ENCODE measurements at regions not wholly inside any gene's neighbourhood (a gene's known extent, or its start where the extent isn't known, plus 50 kb on each side); places are given as distances from the start of the nearest gene placed in this dataset.

GRCh38 chr5:116799401-116799800 lies 224.8 kb upstream of the SEMA6A start:
- Histone ChIP-seq H3K4me3 (replicated peaks in 1 of 3; ENCODE audit: insufficient read depth in 1 of 3, low read depth in 1 of 3, low read length in 3 of 3) (no peak overlapping the region), H3K9me3 (replicated peaks; ENCODE audit: control insufficient read depth, insufficient read depth, low read length) (no peaks in the 10 kb centered on the region), H3K4me1 (ENCODE audit: control insufficient read depth, extremely low read depth, insufficient read depth, low read length) (no peaks in the 10 kb centered on the region), H3K79me2 (ENCODE audit: control insufficient read depth, insufficient read depth, low read length) (no peaks in the 10 kb centered on the region), H2AFZ (ENCODE audit: low read depth, low read length) (no peak overlapping the region), H3K27me3 (ENCODE audit: control insufficient read depth in 2 of 2, insufficient read depth in 2 of 2, low read length in 2 of 2) (no peaks in the 10 kb centered on the region), H3K36me3 (ENCODE audit: control insufficient read depth in 2 of 2, extremely low read depth in 1 of 2, insufficient read depth in 2 of 2, low read length in 2 of 2) (no peaks in the 10 kb centered on the region), H3K4me2 (ENCODE audit: insufficient read depth, low read length) (no peak overlapping the region), H4K20me1 (replicated peaks; ENCODE audit: control insufficient read depth, extremely low read depth, insufficient read depth, low read length) (no peaks in the 10 kb centered on the region), H3K9ac (replicated peaks; ENCODE audit: extremely low read depth, insufficient read depth, low read length) (no peak overlapping the region), H3K27ac (ENCODE audit: insufficient read depth, low read depth, low read length) (no peak overlapping the region), H3K9me1 (replicated peaks; ENCODE audit: control insufficient read depth, extremely low read depth, insufficient read depth, low read length) (no peaks in the 10 kb centered on the region)
- POLR2A ChIA-PET: no interaction called here
- intact Hi-C loops (cut with micrococcal nuclease): no loop called here
- BruUV-seq (replicated peaks): no TSS peak
- TF ChIP-seq POLR2A (IDR thresholded peaks at IDR 0.05; ENCODE audit: low read depth, low read length) (no peak), MAX (IDR thresholded peaks at IDR 0.05; ENCODE audit: insufficient read depth, insufficient read length) (no peak), MYC (IDR thresholded peaks at IDR 0.05; ENCODE audit: low read depth, low read length) (no peak), FOS (IDR thresholded peaks at IDR 0.05; ENCODE audit: borderline replicate concordance, insufficient read depth, low read length) (no peak), POLR2AphosphoS5 (IDR thresholded peaks at IDR 0.05; ENCODE audit: insufficient read depth, low read depth, low read length) (no peak), JUN (IDR thresholded peaks at IDR 0.05; ENCODE audit: borderline replicate concordance, insufficient read depth, insufficient read length, low read depth) (no peak), GATA2 (IDR thresholded peaks at IDR 0.05; ENCODE audit: insufficient read depth, insufficient read length, low read depth, low read length) (no peak)
- TF ChIP-seq, protein P1, sequence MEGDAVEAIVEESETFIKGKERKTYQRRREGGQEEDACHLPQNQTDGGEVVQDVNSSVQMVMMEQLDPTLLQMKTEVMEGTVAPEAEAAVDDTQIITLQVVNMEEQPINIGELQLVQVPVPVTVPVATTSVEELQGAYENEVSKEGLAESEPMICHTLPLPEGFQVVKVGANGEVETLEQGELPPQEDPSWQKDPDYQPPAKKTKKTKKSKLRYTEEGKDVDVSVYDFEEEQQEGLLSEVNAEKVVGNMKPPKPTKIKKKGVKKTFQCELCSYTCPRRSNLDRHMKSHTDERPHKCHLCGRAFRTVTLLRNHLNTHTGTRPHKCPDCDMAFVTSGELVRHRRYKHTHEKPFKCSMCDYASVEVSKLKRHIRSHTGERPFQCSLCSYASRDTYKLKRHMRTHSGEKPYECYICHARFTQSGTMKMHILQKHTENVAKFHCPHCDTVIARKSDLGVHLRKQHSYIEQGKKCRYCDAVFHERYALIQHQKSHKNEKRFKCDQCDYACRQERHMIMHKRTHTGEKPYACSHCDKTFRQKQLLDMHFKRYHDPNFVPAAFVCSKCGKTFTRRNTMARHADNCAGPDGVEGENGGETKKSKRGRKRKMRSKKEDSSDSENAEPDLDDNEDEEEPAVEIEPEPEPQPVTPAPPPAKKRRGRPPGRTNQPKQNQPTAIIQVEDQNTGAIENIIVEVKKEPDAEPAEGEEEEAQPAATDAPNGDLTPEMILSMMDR (IDR thresholded peaks at IDR 0.05; ENCODE audit: extremely low read depth in 1 of 2, insufficient read depth in 1 of 2, low read depth in 1 of 2, low read length in 2 of 2): no peak
- FAIRE-seq: no peak
- no peak for DNase-seq (ENCODE audit: low read depth, low spot score)
- CTCF ChIA-PET: no interaction called here
- dilution Hi-C loops (cut with MboI; ENCODE audit: extremely low pct_ligation_motif_present, low sequenced_read_pairs): no loop called here
